ENCODE measurements at regions not wholly inside any gene's neighbourhood (a gene's known extent, or its start where the extent isn't known, plus 50 kb on each side); places are given as distances from the start of the nearest gene placed in this dataset.
"Not testable (repeated sequence)": the region's sequence is repeated elsewhere in the genome, so short reads cannot be mapped to it uniquely, and the experiment has no call there.

DNA sequence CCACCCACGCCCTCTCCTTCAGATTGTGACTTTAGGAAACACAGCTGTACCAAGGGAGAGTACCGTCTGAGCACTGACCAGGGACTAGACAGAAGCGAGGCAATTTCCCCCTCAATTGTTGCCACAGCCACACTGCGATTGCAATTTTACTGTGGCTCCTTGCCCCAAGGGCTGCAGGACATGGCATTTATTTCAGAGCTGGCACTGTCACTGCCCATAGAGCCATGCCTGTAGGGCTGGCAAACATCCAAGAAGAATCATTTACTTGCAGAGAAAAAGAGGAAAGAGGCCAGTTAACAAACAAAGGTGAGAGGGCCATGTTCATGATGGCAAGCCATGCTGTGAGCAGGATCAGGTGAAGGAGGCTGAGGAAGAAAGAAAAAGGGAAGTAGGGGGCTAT, 129.6 kb downstream of the EMP1 start:
- TF ChIP-seq, protein P1, sequence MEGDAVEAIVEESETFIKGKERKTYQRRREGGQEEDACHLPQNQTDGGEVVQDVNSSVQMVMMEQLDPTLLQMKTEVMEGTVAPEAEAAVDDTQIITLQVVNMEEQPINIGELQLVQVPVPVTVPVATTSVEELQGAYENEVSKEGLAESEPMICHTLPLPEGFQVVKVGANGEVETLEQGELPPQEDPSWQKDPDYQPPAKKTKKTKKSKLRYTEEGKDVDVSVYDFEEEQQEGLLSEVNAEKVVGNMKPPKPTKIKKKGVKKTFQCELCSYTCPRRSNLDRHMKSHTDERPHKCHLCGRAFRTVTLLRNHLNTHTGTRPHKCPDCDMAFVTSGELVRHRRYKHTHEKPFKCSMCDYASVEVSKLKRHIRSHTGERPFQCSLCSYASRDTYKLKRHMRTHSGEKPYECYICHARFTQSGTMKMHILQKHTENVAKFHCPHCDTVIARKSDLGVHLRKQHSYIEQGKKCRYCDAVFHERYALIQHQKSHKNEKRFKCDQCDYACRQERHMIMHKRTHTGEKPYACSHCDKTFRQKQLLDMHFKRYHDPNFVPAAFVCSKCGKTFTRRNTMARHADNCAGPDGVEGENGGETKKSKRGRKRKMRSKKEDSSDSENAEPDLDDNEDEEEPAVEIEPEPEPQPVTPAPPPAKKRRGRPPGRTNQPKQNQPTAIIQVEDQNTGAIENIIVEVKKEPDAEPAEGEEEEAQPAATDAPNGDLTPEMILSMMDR (IDR thresholded peaks at IDR 0.05; ENCODE audit: insufficient read depth, low read length, poor library complexity, severe bottlenecking): no peak
- H3K4me3 ChIP-seq (replicated peaks; ENCODE audit: low read depth, low read length): no peak overlapping the region
- H3K27me3 ChIP-seq (replicated peaks; ENCODE audit: control insufficient read depth, insufficient read depth, low read length): no peaks in the 10 kb centered on the region; the same call in 1 of the 2 replicates
- DNase-seq (ENCODE audit: extremely low read depth, insufficient read length): no peak
- no peaks in the 10 kb centered on the region for H3K36me3 ChIP-seq (ENCODE audit: control insufficient read depth, insufficient read depth, low read length)

DNA sequence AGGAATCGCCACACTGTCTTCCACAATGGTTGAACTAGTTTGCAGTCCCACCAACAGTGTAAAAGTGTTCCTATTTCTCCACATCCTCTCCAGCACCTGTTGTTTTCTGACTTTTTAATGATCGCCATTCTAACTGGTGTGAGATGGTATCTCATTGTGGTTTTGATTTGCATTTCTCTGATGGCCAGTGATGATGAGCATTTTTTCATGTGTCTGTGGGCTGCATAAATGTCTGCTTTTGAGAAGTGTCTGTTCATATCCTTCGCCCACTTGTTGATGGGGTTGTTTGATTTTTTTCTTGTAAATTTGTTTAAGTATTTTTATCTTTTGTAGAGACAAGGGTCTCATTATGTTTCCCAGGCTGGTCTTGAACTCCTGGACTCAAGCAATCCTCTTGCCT, 128.5 kb downstream of the EMP1 start:
- not testable (repeated sequence) for H3K4me3 ChIP-seq (replicated peaks; ENCODE audit: low read depth, low read length); DNase-seq (ENCODE audit: extremely low read depth, insufficient read length); H3K36me3 ChIP-seq (ENCODE audit: control insufficient read depth, insufficient read depth, low read length); H3K27me3 ChIP-seq (replicated peaks; ENCODE audit: control insufficient read depth, insufficient read depth, low read length)

DNA sequence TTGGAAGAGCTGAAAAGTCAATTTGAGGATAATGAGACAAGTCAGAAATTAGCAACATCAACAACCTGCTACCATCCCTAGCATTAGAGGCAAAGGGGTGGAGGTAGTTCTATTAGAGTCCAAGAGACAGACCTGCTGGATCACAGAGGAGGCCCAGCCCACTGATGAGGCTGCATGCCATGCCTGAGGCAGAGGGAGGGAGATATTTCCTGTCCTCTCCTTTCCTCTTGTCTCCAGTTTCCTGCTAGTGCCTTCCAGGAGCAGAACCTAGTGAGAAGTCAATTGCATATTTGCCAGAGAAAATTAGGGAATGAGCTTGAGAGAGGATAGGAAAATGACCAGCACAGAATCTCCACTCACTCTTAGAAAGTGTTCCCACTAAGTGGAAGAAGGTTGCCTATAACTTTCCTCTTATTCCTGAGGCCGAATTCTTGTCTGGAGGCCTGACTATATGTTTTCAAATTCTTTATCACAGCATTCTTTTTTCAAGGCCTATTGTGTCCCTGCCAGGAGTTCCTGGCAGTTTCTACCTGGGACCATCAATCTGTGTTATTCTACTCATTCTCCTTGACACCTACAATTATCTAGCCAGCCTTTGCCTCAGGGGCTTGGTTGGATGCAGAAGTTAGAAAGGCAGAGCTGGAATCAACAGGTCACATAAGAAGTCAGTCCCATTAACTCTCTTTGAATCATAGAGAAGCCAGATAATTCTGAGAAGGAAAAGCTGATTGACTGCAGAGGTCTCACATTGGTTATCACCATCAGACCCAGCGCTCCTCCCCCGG, 121.9 kb downstream of the EMP1 start:
- Histone ChIP-seq H3K27me3 (replicated peaks; ENCODE audit: control insufficient read depth, insufficient read depth, low read length) (no peaks in the 10 kb centered on the region), H3K36me3 (ENCODE audit: control insufficient read depth, insufficient read depth, low read length) (no peaks in the 10 kb centered on the region), H3K4me3 (replicated peaks; ENCODE audit: low read depth, low read length) (no peak overlapping the region)
- TF ChIP-seq, protein P1 (IDR thresholded peaks at IDR 0.05; ENCODE audit: insufficient read depth, low read length, poor library complexity, severe bottlenecking): no peak
- DNase-seq (ENCODE audit: extremely low read depth, insufficient read length): no peak

DNA sequence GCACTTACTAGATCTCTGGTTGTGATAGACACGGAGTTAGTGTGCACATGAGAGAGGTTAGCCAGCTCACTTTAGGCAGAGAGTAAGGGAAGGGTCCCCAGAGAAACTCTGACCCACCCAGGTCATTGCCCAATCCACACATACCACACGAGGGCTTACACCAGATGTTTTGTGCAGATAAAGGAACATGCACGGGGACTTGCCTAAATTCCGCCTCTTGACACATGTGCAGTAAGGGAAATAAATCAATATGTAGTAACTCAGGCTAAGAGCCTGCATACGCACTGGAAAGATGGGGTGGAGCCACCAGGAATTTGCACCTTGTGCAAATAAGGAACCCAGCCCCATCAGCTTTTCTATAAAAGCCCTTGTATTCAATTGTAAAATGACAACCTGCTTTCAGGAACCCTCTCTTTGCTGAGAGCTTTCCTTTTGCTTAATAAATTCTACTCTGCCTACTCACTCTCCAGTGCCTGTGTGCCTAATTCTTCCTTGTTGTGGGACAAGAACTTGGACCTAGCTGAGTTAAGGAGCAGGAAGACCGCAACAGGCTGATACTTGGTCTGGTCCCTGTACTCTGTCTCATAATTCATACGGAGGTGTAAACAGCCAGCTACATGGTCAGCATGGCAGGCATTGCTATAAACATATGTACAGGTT, 120.2 kb downstream of the EMP1 start:
- DNase-seq (ENCODE audit: extremely low read depth, insufficient read length): no peak
- no peak overlapping the region for H3K4me3 ChIP-seq (replicated peaks; ENCODE audit: low read depth, low read length)
- TF ChIP-seq, protein P1 (IDR thresholded peaks at IDR 0.05; ENCODE audit: insufficient read depth, low read length, poor library complexity, severe bottlenecking): no peak
- no peaks in the 10 kb centered on the region for H3K36me3 ChIP-seq (ENCODE audit: control insufficient read depth, insufficient read depth, low read length)
- H3K27me3 ChIP-seq (replicated peaks; ENCODE audit: control insufficient read depth, insufficient read depth, low read length): no peaks in the 10 kb centered on the region; the same call in 1 of the 2 replicates

DNA sequence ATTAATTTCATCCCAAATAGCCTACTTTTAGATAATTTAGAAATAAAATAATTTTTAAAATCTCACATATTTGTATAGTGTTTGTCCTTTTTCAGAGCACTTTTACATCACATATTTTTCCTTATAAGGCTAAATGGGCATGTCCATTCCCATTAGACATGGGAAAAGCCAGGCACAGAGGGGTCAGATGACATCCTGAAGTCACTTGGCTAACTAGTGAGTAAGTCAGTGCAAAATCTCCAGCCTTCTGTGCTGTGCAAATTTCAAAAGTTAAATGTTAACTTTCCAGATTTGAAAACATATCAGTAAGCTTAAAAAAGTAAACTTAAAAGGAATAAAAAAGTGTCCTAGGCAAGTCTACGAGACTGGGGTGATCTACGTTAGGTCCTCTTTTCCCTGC, 117.4 kb downstream of the EMP1 start:
- Histone ChIP-seq H3K27me3 (replicated peaks; ENCODE audit: control insufficient read depth, insufficient read depth, low read length) (no peaks in the 10 kb centered on the region; the same call in 1 of the 2 replicates), H3K4me3 (replicated peaks; ENCODE audit: low read depth, low read length) (no peak overlapping the region), H3K36me3 (ENCODE audit: control insufficient read depth, insufficient read depth, low read length) (no peaks in the 10 kb centered on the region)
- TF ChIP-seq, protein P1 (IDR thresholded peaks at IDR 0.05; ENCODE audit: insufficient read depth, low read length, poor library complexity, severe bottlenecking): no peak
- no peak for DNase-seq (ENCODE audit: extremely low read depth, insufficient read length)

DNA sequence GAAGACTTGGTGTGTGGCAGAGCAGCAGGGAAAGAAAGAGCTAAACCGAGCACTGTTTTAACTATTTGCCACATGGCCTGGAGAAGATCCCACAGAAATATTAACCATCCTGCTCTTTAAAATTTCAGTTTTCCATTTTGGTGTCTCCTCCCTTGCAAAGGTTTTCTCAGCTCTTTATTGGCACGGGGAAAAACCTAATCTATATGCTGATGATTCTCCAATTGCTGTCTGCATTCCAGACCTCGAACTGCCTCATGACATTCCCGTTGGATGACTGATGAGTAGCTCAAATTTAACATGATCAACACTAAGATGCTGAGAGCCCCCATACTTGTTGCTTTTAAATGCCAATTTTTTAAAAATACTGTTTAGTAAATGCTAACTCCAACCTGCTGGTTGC, 115.0 kb downstream of the EMP1 start:
- DNase-seq (ENCODE audit: extremely low read depth, insufficient read length): no peak
- Histone ChIP-seq H3K4me3 (replicated peaks; ENCODE audit: low read depth, low read length) (no peak overlapping the region), H3K27me3 (replicated peaks; ENCODE audit: control insufficient read depth, insufficient read depth, low read length) (no peaks in the 10 kb centered on the region; the same call in 1 of the 2 replicates), H3K36me3 (ENCODE audit: control insufficient read depth, insufficient read depth, low read length) (no peaks in the 10 kb centered on the region)
- TF ChIP-seq, protein P1 (IDR thresholded peaks at IDR 0.05; ENCODE audit: insufficient read depth, low read length, poor library complexity, severe bottlenecking): no peak

All from GM06990 (cell line).